Gastrocnemius medialis (tissue), 4 donors: ENCODE measurements at regions not wholly inside any gene's neighbourhood (a gene's known extent, or its start where the extent isn't known, plus 50 kb on each side); places are given as distances from the start of the nearest gene placed in this dataset.

Experiments used
- ATAC-seq, 2 donors: fragments of 150-250 bp; one replicate each; pipeline ENCODE4 v1.9.1; 2016
- DNase-seq, 2 donors: peaks; one replicate each; pipeline ENCODE4 v3.0.0-alpha.2; 2019
- H3K27ac ChIP-seq, 4 donors: fragments of 200-600 bp; sonication (generic); 1 replicate in 1 of 4; 2 replicates in 3 of 4; pipeline ENCODE4 v1.5.1; 2016 to 2018; ENCODE audit warnings: mild to moderate bottlenecking in 2 of 4, moderate library complexity in 1 of 4
- H3K27me3 ChIP-seq, 3 donors: fragments of 200-600 bp; sonication (generic) in 2 of 3; 1 replicate in 1 of 3; 2 replicates in 2 of 3; pipeline versions ENCODE4 v1.5.1 to v1.6.0; 2016 to 2019; ENCODE audit warnings: mild to moderate bottlenecking in 1 of 3, moderate library complexity in 1 of 3
- H3K36me3 ChIP-seq, 2 donors: fragments of 200-600 bp; sonication (generic) in 1 of 2; one replicate each; pipeline ENCODE4 v1.5.1; 2017 to 2018
- H3K4me1 ChIP-seq, 2 donors: fragments of 200-600 bp; sonication (generic) in 1 of 2; one replicate each; pipeline ENCODE4 v1.5.1; 2016 to 2017; ENCODE audit warnings: mild to moderate bottlenecking in 2 of 2
- H3K4me3 ChIP-seq, 4 donors: fragments of 200-600 bp; sonication (generic) in 3 of 4; 1 replicate in 1 of 4; 2 replicates in 3 of 4; pipeline ENCODE4 v1.5.1; 2016 to 2019; ENCODE audit warnings: mild to moderate bottlenecking in 2 of 4
- H3K9me3 ChIP-seq, 3 donors: fragments of 200-600 bp; sonication (generic) in 2 of 3; 1 replicate in 1 of 3; 2 replicates in 2 of 3; pipeline ENCODE4 v1.5.1; 2016 to 2019
- CTCF ChIP-seq, 5 experiments: fragments of 450-650 bp in 3 of 5; fragments of 200-600 bp in 2 of 5; sonication (generic) in 2 of 5; IDR thresholded peaks in 4 of 5; conservative IDR thresholded peaks in 1 of 5; 1 replicate in 4 of 5; 2 replicates in 1 of 5; pipeline ENCODE4 v1.5.1; 2016 to 2019; ENCODE audit warnings: antibody characterized with exemption in 5 of 5, mild to moderate bottlenecking in 3 of 5, moderate library complexity in 3 of 5
- POLR2A ChIP-seq, 2 donors: fragments of 450-650 bp; IDR thresholded peaks; one replicate each; pipeline ENCODE4 v1.6.1; 2017; ENCODE audit warnings: antibody characterized with exemption in 2 of 2, mild to moderate bottlenecking in 2 of 2, moderate library complexity in 2 of 2
- in situ Hi-C, 4 donors: fragments of 200-750 bp; cut with MboI; loops; one replicate each; pipeline versions ENCODE4 v1.15.0 to v1.8.0; 2017; ENCODE audit warnings: low sequenced_read_pairs in 4 of 4
- intact Hi-C: fragments of 100-400 bp; cut with DNase I; formaldehyde crosslinking; loops from one replicate; pipeline ENCODE4 v1.15.1; 2023; ENCODE audit warnings: low total_unique reads

GRCh38 chr12:65705380-65705876 is 118.9 kb upstream of the HMGA2 start:
- Histone ChIP-seq H3K27me3 (no peaks in the 10 kb centered on the region), H3K4me3 (no peak overlapping the region), H3K4me1 (no peaks in the 10 kb centered on the region), H3K9me3 (peaks cover 0 to 7% (median 4%) of the 10 kb centered on the region in 3 donors), H3K36me3 (no peaks in the 10 kb centered on the region), H3K27ac (no peak overlapping the region)
- TF ChIP-seq CTCF (IDR thresholded peaks at IDR 0.05 in 4 of 5, conservative IDR thresholded peaks at IDR 0.05 in 1 of 5) (no peak), POLR2A (IDR thresholded peaks at IDR 0.05) (no peak)
- intact Hi-C loops = no loop called here
- DNase-seq (no peak), ATAC-seq (no peak)
- in situ Hi-C loops = no loop called here

- intact Hi-C loops = no loop called here
- in situ Hi-C loops = no loop called here
- TF ChIP-seq CTCF (IDR thresholded peaks at IDR 0.05 in 4 of 5, conservative IDR thresholded peaks at IDR 0.05 in 1 of 5) = no peak
- TF ChIP-seq POLR2A (IDR thresholded peaks at IDR 0.05) = no peak
Observed at GRCh38 chr12:65707051-65707450, 117.2 kb upstream of the HMGA2 start.

GRCh38 chr12:65712260-65713004 is 111.9 kb upstream of the HMGA2 start:
- Histone ChIP-seq H3K4me3 (no peak overlapping the region), H3K36me3 (no peaks in the 10 kb centered on the region), H3K27me3 (no peaks in the 10 kb centered on the region), H3K9me3 (no peaks in the 10 kb centered on the region), H3K4me1 (no peaks in the 10 kb centered on the region), H3K27ac (no peak overlapping the region)
- DNase-seq (no peak), ATAC-seq (no peak)
- intact Hi-C loops (no loop called here), in situ Hi-C loops (no loop called here)
- TF ChIP-seq POLR2A (IDR thresholded peaks at IDR 0.05) (no peak), CTCF (IDR thresholded peaks at IDR 0.05 in 4 of 5, conservative IDR thresholded peaks at IDR 0.05 in 1 of 5) (no peak)

More at GRCh38 chr12:65707051-65707450, 117.2 kb upstream of the HMGA2 start:
- Histone ChIP-seq H3K27me3 (no peaks in the 10 kb centered on the region), H3K9me3 (peaks cover 0 to 7% (median 4%) of the 10 kb centered on the region in 3 donors), H3K4me1 (no peaks in the 10 kb centered on the region), H3K27ac (no peak overlapping the region), H3K4me3 (no peak overlapping the region), H3K36me3 (no peaks in the 10 kb centered on the region)
- no peak for DNase-seq
- no peak for ATAC-seq

GRCh38 chr12:65715961-65716360 is 108.3 kb upstream of the HMGA2 start:
- in situ Hi-C loops (no loop called here), intact Hi-C loops (no loop called here)
- DNase-seq (no peak), ATAC-seq (no peak)
- peaks cover 0 to 5% (median 0%) of the 10 kb centered on the region in 3 donors for H3K27me3 ChIP-seq
- no peak overlapping the region for H3K27ac ChIP-seq
- H3K4me3 ChIP-seq = no peak overlapping the region
- no peaks in the 10 kb centered on the region for H3K4me1 ChIP-seq
- H3K36me3 ChIP-seq = no peaks in the 10 kb centered on the region
- TF ChIP-seq CTCF (IDR thresholded peaks at IDR 0.05 in 4 of 5, conservative IDR thresholded peaks at IDR 0.05 in 1 of 5) (no peak), POLR2A (IDR thresholded peaks at IDR 0.05) (no peak)
- H3K9me3 ChIP-seq = no peaks in the 10 kb centered on the region
